Stimulated activated naive CD8-positive, alpha-beta T cell treated with anti-CD3 and anti-CD28 coated beads, Interleukin-15, Interleukin-2, amounts not matched to agents 100 U/mL and 50 U/mL, for 24 hours (primary cell): ENCODE measurements at regions not wholly inside any gene's neighbourhood (a gene's known extent, or its start where the extent isn't known, plus 50 kb on each side); places are given as distances from the start of the nearest gene placed in this dataset.

ENCODE experiments used
- ATAC-seq: fragments of 150-1000 bp; cut with Tn5 transposase; one replicate; pipeline ENCODE4 v1.10.0; 2021
- DNase-seq: peaks from one replicate; pipeline ENCODE4 v3.0.0; 2021

DNA sequence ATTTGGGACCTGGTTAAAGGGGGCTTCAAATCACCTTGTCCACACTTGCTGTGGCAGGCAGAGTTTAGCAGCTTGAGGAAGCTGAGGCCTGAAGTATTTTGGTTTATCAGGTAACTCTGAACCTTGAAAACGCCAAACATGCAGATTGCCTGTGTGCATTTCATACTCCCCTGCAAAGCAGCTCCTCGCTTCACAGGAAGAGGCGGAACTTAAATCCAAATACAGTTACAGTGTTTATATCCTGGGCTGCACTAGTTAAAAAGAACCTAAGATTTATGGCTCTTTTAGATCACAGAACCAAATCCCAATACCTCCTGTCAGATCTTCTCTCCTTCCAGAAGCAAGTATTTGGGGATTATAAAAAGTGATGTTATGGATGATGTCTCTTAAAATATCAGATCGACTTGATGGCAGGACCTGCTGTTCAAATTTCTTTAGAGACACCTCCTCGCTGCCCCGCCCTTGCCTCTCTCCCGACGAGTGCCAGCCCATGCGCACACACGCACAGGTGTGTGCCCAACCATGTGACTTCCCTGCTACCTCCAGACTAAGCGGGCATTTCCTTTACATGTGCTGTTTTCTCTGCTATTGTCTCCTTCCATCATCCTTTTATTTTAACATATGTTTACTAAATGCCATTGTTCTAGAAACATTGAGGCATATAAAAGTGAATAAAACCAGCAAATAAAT is 224.6 kb upstream of the FOXQ1 start:
- ATAC-seq, result no peak
- DNase-seq, result no peak

DNA sequence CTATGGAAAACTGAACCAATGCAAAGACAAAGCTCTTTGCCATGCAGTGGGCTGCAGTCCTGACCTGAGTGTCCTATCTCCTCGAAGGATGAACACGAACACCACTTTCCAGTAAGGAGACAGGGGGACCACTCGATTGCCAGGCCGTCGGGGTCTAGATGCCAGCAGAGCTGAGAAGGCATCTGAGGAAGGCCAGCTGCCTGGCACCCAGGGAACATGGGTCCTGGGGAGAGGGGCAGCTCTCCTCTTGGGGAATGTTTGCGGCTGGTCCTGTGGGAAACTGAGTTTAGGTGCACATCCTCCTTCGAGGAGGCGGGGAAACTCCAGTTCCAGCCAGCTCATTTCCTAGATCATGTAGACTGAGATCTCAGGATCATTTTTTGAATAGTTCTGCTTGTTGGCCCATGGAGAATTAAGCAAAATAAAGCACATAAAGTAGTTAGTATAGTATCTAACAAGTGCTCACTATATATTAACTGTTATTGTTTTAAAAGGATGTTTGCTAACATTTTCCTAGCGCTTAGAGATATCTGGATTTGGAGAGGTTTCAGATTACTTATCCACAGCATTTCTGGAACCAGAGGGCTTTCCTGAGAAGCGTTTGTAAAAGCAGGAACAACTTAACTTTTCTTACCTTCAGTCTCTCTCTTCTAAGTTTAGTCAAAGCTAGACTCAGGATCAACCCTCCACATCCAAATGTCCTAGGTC is 225.3 kb upstream of the FOXQ1 start:
- no peak for DNase-seq
- no peak for ATAC-seq

DNA sequence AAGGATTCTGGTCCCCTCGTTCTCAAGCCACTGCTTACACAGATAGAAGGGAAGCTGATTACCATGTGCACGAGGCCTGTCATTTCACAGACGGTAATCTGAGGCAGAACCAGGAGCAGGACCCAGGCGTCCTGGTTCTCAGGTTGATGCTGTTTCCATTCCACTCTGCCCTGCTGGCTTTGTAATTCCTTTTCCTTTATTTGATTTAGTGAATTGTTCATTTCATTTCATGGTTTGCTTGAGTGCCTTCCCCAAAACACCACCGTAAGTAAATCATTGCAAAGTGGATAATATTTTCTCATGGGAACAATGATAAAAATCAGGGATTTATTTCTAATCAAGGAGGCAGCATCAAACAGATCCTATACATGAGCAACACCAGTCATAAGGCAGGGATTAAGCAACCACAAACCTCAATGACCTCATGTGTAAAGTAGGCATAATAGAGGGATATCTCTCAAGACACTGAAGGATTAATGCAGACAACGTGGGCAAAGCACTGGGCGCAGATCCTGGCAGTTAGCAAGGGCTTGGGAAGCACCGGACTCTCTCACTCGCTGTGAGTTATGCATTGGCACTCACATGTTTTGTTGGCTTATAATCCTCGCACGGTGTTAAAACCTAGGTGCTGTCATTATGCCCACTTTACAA is 229.5 kb upstream of the FOXQ1 start:
- DNase-seq (no peak), ATAC-seq (no peak)

- no peak for DNase-seq
- no peak for ATAC-seq
Observed at GRCh38 chr6:1081551-1082284, 230.2 kb upstream of the FOXQ1 start.

- no peak for ATAC-seq
Observed at GRCh38 chr6:1080453-1081337, 231.2 kb upstream of the FOXQ1 start.

GRCh38 chr6:1079525-1079924 is 232.4 kb upstream of the FOXQ1 start:
- ATAC-seq, result no peak
- no peak for DNase-seq

More at GRCh38 chr6:1080453-1081337, 231.2 kb upstream of the FOXQ1 start:
- no peak for DNase-seq

DNA sequence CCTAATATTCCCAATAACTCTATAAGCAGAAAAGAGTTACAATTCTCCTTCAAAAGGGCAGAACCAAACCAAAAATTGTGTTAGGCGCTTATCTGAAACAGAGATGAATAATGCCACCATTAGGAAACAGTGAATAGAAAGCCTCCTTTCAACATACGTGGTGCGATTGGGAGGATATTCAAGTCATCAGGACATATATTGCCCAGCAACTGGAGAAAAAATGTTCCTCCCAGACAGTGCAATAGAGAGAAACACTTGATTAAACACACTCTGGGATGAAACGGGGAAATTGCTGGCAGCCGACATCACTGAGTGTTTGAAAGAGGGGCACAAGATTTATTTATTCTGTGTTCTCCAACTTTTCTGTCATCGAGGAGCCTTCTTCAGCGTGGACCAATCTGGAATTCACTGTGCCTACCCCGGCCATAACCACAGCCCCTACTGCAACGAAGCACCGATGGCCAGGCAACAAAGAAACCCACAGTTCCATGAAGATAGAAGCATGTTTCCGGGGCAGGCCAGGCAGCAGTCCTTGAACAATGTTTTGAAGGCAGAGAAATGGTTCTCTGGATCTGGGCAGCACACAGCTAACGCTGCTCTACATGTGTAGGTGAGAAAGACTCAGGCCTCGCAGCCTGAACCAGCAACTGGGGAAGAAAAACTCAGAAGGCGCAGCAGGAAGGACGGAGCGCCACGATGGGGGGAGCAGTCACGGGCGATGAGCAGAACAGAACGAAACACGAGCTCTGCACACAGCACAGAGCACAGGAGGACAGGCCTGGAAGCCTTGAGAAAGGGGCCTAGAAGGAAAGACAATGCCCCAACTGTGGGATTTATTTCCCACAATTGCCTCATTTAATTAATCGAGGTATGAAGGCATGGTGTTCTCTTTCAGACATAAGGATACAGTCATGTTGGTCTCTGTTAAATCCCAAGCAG is 234.2 kb upstream of the FOXQ1 start:
- ATAC-seq (no peak), DNase-seq (no peak)

GRCh38 chr6:1076531-1077459 is 235.1 kb upstream of the FOXQ1 start:
- ATAC-seq, result no peak
- DNase-seq, result no peak

- no peak for ATAC-seq
Observed at GRCh38 chr6:1075880-1076279, 236.0 kb upstream of the FOXQ1 start.

DNA sequence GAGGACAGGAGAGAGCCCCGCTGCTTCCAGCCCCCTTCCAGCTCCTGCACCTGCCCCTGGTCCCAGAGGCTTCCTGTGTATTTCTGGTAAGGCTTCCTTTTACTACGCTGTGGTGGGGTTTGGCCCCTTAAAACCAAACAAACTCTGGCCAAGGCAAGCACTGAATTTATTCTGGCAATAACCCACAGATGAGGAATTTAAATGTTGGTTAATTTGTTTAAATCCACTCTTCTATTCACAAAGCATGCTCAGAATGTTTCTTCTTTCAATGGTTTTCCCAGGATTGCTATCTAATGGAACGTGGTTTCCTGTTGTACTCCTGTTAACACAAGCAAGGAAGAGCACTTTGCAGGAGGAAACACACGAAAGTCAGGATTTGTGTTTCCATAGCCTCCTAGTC is 236.5 kb upstream of the FOXQ1 start:
- no peak for DNase-seq
- no peak for ATAC-seq

More at GRCh38 chr6:1075880-1076279, 236.0 kb upstream of the FOXQ1 start:
- DNase-seq, result no peak

GRCh38 chr6:1070085-1070521 is 241.8 kb upstream of the FOXQ1 start:
- no peak for ATAC-seq
- no peak for DNase-seq

DNA sequence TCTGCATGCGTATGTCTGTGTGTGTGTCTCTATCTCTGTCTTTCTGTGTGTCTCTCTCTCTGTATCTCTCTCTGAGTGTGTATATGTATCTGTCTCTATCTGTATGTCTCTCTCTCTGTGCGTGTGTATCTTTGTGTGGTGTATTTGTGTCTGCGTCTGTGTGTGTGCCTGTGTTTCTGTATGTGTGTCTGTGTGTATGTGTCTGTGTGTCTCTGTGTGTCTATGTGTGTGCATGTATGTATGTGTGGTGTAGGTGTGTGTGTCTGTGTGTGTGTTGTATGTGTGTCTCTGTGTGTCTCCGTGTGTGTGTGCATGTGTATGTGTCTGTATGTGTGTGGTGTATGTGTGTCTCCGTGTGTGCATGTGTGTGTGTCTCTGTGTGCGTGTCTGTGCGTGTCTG is 243.0 kb upstream of the FOXQ1 start:
- DNase-seq (no peak), ATAC-seq (no peak)

GRCh38 chr6:1068068-1068467 is 243.8 kb upstream of the FOXQ1 start:
- ATAC-seq (no peak), DNase-seq (no peak)

DNA sequence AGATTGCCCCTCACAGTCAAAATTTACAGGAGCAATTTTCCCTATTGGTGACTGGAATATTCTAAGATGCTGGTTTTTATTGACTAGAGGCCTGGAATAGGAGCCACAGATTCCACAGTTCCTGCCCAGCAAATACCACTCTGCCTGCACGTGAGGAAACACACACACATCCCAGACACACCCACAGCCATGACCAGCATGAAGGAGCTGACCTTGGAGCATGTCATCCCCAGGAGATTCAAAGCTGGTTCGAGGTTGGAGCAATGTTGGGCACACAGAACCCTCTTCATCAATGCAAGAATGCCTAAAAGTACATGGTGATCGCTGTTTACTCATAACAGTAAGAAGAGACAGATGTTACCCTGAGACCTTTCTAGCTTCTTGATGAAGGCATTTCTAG is 244.6 kb upstream of the FOXQ1 start:
- DNase-seq (no peak), ATAC-seq (no peak)

GRCh38 chr6:1066449-1067090 is 245.3 kb upstream of the FOXQ1 start:
- DNase-seq (no peak), ATAC-seq (no peak)

DNA sequence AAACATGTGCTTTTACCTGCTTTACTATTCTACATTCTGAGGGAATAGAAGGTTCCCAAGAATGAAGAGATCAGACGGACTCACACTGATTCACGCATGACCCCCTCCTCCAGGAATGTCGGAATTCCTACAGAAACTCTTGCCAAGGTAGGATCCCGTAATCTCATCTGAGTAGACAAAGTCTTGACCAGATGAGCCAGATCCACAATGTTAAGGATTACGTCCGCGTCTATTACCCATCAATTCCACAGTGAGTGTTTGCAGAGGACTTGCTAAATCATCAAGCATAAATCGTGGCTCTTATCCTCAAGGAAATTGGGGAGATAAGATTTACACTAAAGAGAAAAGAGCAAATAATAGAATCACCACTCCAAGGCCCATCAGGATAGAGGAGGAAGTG is 245.9 kb upstream of the FOXQ1 start:
- ATAC-seq (no peak), DNase-seq (no peak)

- no peak for ATAC-seq
- DNase-seq, result no peak
Observed at GRCh38 chr6:1063671-1064355, 248.1 kb upstream of the FOXQ1 start.
